ENCODE measurements at regions not wholly inside any gene's neighbourhood (a gene's known extent, or its start where the extent isn't known, plus 50 kb on each side); places are given as distances from the start of the nearest gene placed in this dataset.

DNA sequence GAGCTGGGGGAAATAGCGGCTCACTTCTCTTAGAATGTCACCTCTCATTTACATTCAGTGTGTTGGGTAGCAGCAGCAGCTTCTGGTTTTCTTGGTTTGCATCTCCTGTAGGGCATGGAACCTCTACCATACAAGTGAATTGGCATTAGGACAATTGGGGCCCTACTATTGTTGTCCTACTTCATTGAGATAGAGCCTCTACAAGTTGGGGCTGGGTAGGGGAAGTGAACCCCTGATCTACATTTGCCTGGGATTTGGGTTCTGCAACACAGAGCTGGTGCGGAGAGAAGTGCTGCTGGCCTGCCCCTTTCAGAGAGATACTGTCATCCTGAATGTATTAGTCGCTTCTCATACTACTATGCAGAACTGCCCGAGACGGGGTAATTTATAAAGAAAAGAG is 391.6 kb upstream of the HS6ST1 start:
- TF ChIP-seq GABPB1 (CRISPR knock-in tag; IDR thresholded peaks at IDR 0.05) (no peak), NR3C1 (CRISPR knock-in tag; IDR thresholded peaks at IDR 0.05) (no peak), ZNF384 (IDR thresholded peaks at IDR 0.05; ENCODE audit: low read depth, low read length) (no peak), ZBTB17 (CRISPR knock-in tag; IDR thresholded peaks at IDR 0.05) (no peak)
- TF ChIP-seq, protein P1, sequence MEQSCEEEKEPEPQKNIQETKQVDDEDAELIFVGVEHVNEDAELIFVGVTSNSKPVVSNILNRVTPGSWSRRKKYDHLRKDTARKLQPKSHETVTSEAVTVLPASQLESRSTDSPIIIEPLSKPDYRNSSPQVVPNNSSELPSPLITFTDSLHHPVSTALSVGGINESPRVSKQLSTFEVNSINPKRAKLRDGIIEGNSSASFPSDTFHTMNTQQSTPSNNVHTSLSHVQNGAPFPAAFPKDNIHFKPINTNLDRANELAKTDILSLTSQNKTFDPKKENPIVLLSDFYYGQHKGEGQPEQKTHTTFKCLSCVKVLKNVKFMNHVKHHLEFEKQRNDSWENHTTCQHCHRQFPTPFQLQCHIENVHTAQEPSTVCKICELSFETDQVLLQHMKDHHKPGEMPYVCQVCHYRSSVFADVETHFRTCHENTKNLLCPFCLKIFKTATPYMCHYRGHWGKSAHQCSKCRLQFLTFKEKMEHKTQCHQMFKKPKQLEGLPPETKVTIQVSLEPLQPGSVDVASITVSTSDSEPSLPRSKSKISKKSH (CRISPR knock-in tag; IDR thresholded peaks at IDR 0.05), result no peak
- TF ChIP-seq, protein P2, sequence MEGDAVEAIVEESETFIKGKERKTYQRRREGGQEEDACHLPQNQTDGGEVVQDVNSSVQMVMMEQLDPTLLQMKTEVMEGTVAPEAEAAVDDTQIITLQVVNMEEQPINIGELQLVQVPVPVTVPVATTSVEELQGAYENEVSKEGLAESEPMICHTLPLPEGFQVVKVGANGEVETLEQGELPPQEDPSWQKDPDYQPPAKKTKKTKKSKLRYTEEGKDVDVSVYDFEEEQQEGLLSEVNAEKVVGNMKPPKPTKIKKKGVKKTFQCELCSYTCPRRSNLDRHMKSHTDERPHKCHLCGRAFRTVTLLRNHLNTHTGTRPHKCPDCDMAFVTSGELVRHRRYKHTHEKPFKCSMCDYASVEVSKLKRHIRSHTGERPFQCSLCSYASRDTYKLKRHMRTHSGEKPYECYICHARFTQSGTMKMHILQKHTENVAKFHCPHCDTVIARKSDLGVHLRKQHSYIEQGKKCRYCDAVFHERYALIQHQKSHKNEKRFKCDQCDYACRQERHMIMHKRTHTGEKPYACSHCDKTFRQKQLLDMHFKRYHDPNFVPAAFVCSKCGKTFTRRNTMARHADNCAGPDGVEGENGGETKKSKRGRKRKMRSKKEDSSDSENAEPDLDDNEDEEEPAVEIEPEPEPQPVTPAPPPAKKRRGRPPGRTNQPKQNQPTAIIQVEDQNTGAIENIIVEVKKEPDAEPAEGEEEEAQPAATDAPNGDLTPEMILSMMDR (IDR thresholded peaks at IDR 0.05 in 2 of 3, conservative IDR thresholded peaks at IDR 0.05 in 1 of 3; ENCODE audit: insufficient read depth in 2 of 3, low read depth in 1 of 3, low read length in 3 of 3), result no peak
